GM23338 (cell line): ENCODE measurements at regions not wholly inside any gene's neighbourhood (a gene's known extent, or its start where the extent isn't known, plus 50 kb on each side); places are given as distances from the start of the nearest gene placed in this dataset.

Experiments
- CREB1 ChIP-seq: fragments of 250-450 bp; sonication (Bioruptor Pico); IDR thresholded peaks from 2 replicates; pipeline ENCODE4 v1.5.0; 2020; ENCODE audit warnings: low read depth, mild to moderate bottlenecking, moderate library complexity
- CTCF ChIP-seq, 2 experiments: fragments of 200-600 bp in 1 of 2; sonication (generic) in 1 of 2; conservative IDR thresholded peaks; 2 replicates each; pipeline versions ENCODE4 v1.5.1 to v1.6.1; 2016 to 2017; ENCODE audit warnings: antibody characterized with exemption in 2 of 2, low read depth in 2 of 2, mild to moderate bottlenecking in 2 of 2, moderate library complexity in 1 of 2
- EZH2 ChIP-seq: fragments of 200-600 bp; sonication (generic); IDR thresholded peaks from one replicate; pipeline ENCODE4 v1.8.0; 2017; ENCODE audit warnings: antibody characterized with exemption, mild to moderate bottlenecking, low read depth; ENCODE audit not compliant: unreplicated experiment
- NANOG ChIP-seq: IDR thresholded peaks from 2 replicates; pipeline ENCODE4 v1.6.1; 2016; ENCODE audit warnings: antibody characterized with exemption, borderline replicate concordance
- REST ChIP-seq: IDR thresholded peaks from one replicate; pipeline ENCODE4 v1.6.1; 2018; ENCODE audit warnings: antibody characterized with exemption; ENCODE audit not compliant: unreplicated experiment

GRCh38 chr12:115763376-115763775, 514.1 kb downstream of the MED13L start:
- no peak for TF ChIP-seq CTCF (conservative IDR thresholded peaks at IDR 0.05; ENCODE audit: low read depth in 2 of 2)
- no peak for TF ChIP-seq CREB1 (CRISPR knock-in tag)
- no peak for TF ChIP-seq REST
- no peak for TF ChIP-seq NANOG
- no peak for TF ChIP-seq EZH2
